CD4-positive, alpha-beta T cell treated with Interleukin-15 for 4 hours (primary cell): ENCODE measurements at regions not wholly inside any gene's neighbourhood (a gene's known extent, or its start where the extent isn't known, plus 50 kb on each side); places are given as distances from the start of the nearest gene placed in this dataset.

Experiments used
- DNase-seq: peaks from one replicate; pipeline ENCODE4 v3.0.0-alpha.2; 2020; ENCODE audit warnings: low spot score

- no peak for DNase-seq
Observed at GRCh38 chr3:118813472-118813871, 221.2 kb downstream of the IGSF11 start.

- DNase-seq = peak; percentile 44
Observed at GRCh38 chr3:118817748-118818165, 216.9 kb downstream of the IGSF11 start.

GRCh38 chr3:118818386-118818785, 216.3 kb downstream of the IGSF11 start:
- no peak for DNase-seq

GRCh38 chr3:118823626-118824025, 211.0 kb downstream of the IGSF11 start:
- DNase-seq = no peak

GRCh38 chr3:118827446-118827845, 207.2 kb downstream of the IGSF11 start:
- DNase-seq = no peak

GRCh38 chr3:118828351-118828750, 206.3 kb downstream of the IGSF11 start:
- DNase-seq = no peak

GRCh38 chr3:118833075-118833474, 201.6 kb downstream of the IGSF11 start:
- no peak for DNase-seq

GRCh38 chr3:118838871-118839270, 195.8 kb downstream of the IGSF11 start:
- no peak for DNase-seq

GRCh38 chr3:118842147-118842863, 192.3 kb downstream of the IGSF11 start:
- no peak for DNase-seq

GRCh38 chr3:118846176-118846575, 188.5 kb downstream of the IGSF11 start:
- no peak for DNase-seq
